Cardiac fibroblast (primary cell): ENCODE measurements at regions not wholly inside any gene's neighbourhood (a gene's known extent, or its start where the extent isn't known, plus 50 kb on each side); places are given as distances from the start of the nearest gene placed in this dataset.
"Not testable (repeated sequence)": the region's sequence is repeated elsewhere in the genome, so short reads cannot be mapped to it uniquely, and the experiment has no call there.

Experiments used
- DNase-seq, 2 donors: peaks; one replicate each; pipeline versions ENCODE4 v3.0.0 to v3.0.0-alpha.2; 2010; ENCODE audit warnings: low read depth in 2 of 2
- H3K4me3 ChIP-seq, 2 donors: replicated peaks in 1 of 2; 1 replicate in 1 of 2; 2 replicates in 1 of 2; pipeline ENCODE4 v1.5.1; 2011; ENCODE audit warnings: low read depth in 2 of 2, low read length in 2 of 2, mild to moderate bottlenecking in 2 of 2, moderate library complexity in 1 of 2
- CTCF ChIP-seq: IDR thresholded peaks from one replicate; pipeline ENCODE4 v1.5.1; 2011; ENCODE audit warnings: low read depth, mild to moderate bottlenecking, low read length, inconsistent platforms

- no peak for TF ChIP-seq CTCF
- no peak overlapping the region for H3K4me3 ChIP-seq
- peak in 1 of 2 donors; percentile 1 for DNase-seq
These were observed 575.6 kb downstream of the POM121L12 start for GRCh38 chr7:53611043-53611442.

GRCh38 chr7:53624356-53624755, 588.9 kb downstream of the POM121L12 start:
- TF ChIP-seq CTCF, result no peak
- no peak for DNase-seq
- no peak overlapping the region for H3K4me3 ChIP-seq

- DNase-seq, result no peak
- H3K4me3 ChIP-seq, result no peak overlapping the region
- TF ChIP-seq CTCF, result no peak
These were observed 593.3 kb downstream of the POM121L12 start for GRCh38 chr7:53628775-53629174.

- not testable (repeated sequence) for H3K4me3 ChIP-seq, DNase-seq
These were observed 599.8 kb downstream of the POM121L12 start for GRCh38 chr7:53635251-53635650.

- H3K4me3 ChIP-seq, result no peak overlapping the region
- no peak for TF ChIP-seq CTCF
- DNase-seq, result no peak
These were observed 603.1 kb downstream of the POM121L12 start for GRCh38 chr7:53638517-53638916.

GRCh38 chr7:53641091-53641490, 605.7 kb downstream of the POM121L12 start:
- no peak for DNase-seq
- no peak overlapping the region for H3K4me3 ChIP-seq
- TF ChIP-seq CTCF, result no peak

- no peak for DNase-seq
- TF ChIP-seq CTCF, result no peak
- H3K4me3 ChIP-seq, result no peak overlapping the region
These were observed 606.9 kb downstream of the POM121L12 start for GRCh38 chr7:53642361-53642760.
